IMR-90 (cell line): ENCODE measurements at regions not wholly inside any gene's neighbourhood (a gene's known extent, or its start where the extent isn't known, plus 50 kb on each side); places are given as distances from the start of the nearest gene placed in this dataset.

Experiments used
- ATAC-seq: fragments of 200-7000 bp; cut with Tn5 transposase; 2 replicates; pipeline ENCODE4 v1.9.1; 2020; ENCODE audit warnings: low read depth, mild to moderate bottlenecking, moderate library complexity
- BruUV-seq: library from RNA; stranded (reverse); fragments of 400-500 nt; replicated peaks from 2 replicates; lab custom pipeline; 2021; lab: Mats Ljungman, UMichigan
- CTCF ChIA-PET: fragments of 300-600 bp; formaldehyde crosslinking; extraction: SDS; loops from one replicate; lab custom pipeline; 2021; ENCODE audit warnings: antibody characterized with exemption; lab: Yijun Ruan, JAX
- POLR2A ChIA-PET: fragments of 300-600 bp; sonication (Branson Sonifier 250); formaldehyde crosslinking; loops from one replicate; lab custom pipeline; 2022; ENCODE audit warnings: antibody characterized with exemption; ENCODE audit not compliant: unreplicated experiment; lab: Charles Lee
- DNase-seq: peaks from one replicate; pipeline ENCODE4 v3.0.0; 2013
- H2AFZ ChIP-seq: replicated peaks from 2 replicates; pipeline ENCODE3; 2013; ENCODE audit warnings: low read length, mild to moderate bottlenecking; ENCODE audit not compliant: poor library complexity
- H2AK5ac ChIP-seq: 2 replicates; pipeline ENCODE4 v1.6.1; 2013; ENCODE audit warnings: low read depth, low read length, inconsistent platforms
- H2AK9ac ChIP-seq: replicated peaks from 2 replicates; pipeline ENCODE3; 2013; ENCODE audit warnings: mild to moderate bottlenecking, low read depth, low read length, moderate library complexity; ENCODE audit not compliant: poor library complexity
- H2BK120ac ChIP-seq: 2 replicates; pipeline ENCODE4 v1.6.1; 2013; ENCODE audit warnings: low read depth, low read length, inconsistent platforms
- H2BK15ac ChIP-seq: 3 replicates; pipeline ENCODE4 v1.6.1; 2013; ENCODE audit warnings: low read depth, low read length, inconsistent platforms
- H2BK20ac ChIP-seq: 2 replicates; pipeline ENCODE4 v1.6.1; 2013; ENCODE audit warnings: low read depth, mild to moderate bottlenecking, inconsistent platforms, low read length, moderate library complexity
- H2BK5ac ChIP-seq: 2 replicates; pipeline ENCODE4 v1.6.1; 2013; ENCODE audit warnings: mild to moderate bottlenecking, low read depth, low read length, inconsistent platforms; ENCODE audit not compliant: poor library complexity, severe bottlenecking
- H3K14ac ChIP-seq: replicated peaks from 2 replicates; pipeline ENCODE4 v1.6.1; 2013; ENCODE audit warnings: low read depth, low read length, inconsistent platforms
- H3K18ac ChIP-seq: 2 replicates; pipeline ENCODE4 v1.6.1; 2013; ENCODE audit warnings: low read depth, low read length, control low read depth
- H3K23ac ChIP-seq: 2 replicates; pipeline ENCODE4 v1.6.1; 2013; ENCODE audit warnings: low read depth, low read length, inconsistent platforms
- H3K27ac ChIP-seq: 2 replicates; pipeline ENCODE4 v1.5.1; 2013; ENCODE audit warnings: mild to moderate bottlenecking, control low read depth, low read length; ENCODE audit not compliant: insufficient read depth
- H3K27me3 ChIP-seq: 2 replicates; pipeline ENCODE4 v1.6.1; 2013; ENCODE audit warnings: low read length; ENCODE audit not compliant: control insufficient read depth, insufficient read depth
- H3K36me3 ChIP-seq: 2 replicates; pipeline ENCODE4 v1.6.1; 2013; ENCODE audit warnings: low read length, mixed read lengths; ENCODE audit not compliant: control insufficient read depth, insufficient read depth
- H3K4ac ChIP-seq: 2 replicates; pipeline ENCODE4 v1.6.1; 2013; ENCODE audit warnings: low read depth, low read length, inconsistent platforms
- H3K4me1 ChIP-seq: 2 replicates; pipeline ENCODE4 v1.6.1; 2013; ENCODE audit warnings: low read length, mixed read lengths; ENCODE audit not compliant: control insufficient read depth, insufficient read depth
- H3K4me2 ChIP-seq: 2 replicates; pipeline ENCODE4 v1.6.1; 2013; ENCODE audit warnings: low read depth, mild to moderate bottlenecking, control low read depth, low read length, moderate library complexity
- H3K4me3 ChIP-seq: 2 replicates; pipeline ENCODE4 v1.5.1; 2013; ENCODE audit warnings: low read depth, mild to moderate bottlenecking, control low read depth, low read length, moderate library complexity; ENCODE audit not compliant: insufficient read depth
- H3K56ac ChIP-seq: 2 replicates; pipeline ENCODE4 v1.6.1; 2013; ENCODE audit warnings: low read length, inconsistent platforms; ENCODE audit not compliant: insufficient read depth; ENCODE audit errors: extremely low read depth
- H3K79me1 ChIP-seq, 2 experiments: 2 replicates each; pipeline ENCODE4 v1.6.1; 2013; ENCODE audit warnings: low read length in 2 of 2, inconsistent platforms in 1 of 2, low read depth in 1 of 2
- H3K9ac ChIP-seq: 2 replicates; pipeline ENCODE4 v1.6.1; 2013; ENCODE audit warnings: low read depth, low read length, control low read depth
- H3K9me1 ChIP-seq: 2 replicates; pipeline ENCODE4 v1.6.1; 2013; ENCODE audit warnings: low read length, inconsistent platforms; ENCODE audit not compliant: insufficient read depth
- H3K9me3 ChIP-seq: 2 replicates; pipeline ENCODE4 v1.6.1; 2013; ENCODE audit warnings: low read length; ENCODE audit not compliant: control insufficient read depth, insufficient read depth
- H4K20me1 ChIP-seq: 2 replicates; pipeline ENCODE4 v1.6.1; 2013; ENCODE audit warnings: low read length, inconsistent platforms; ENCODE audit not compliant: insufficient read depth
- H4K5ac ChIP-seq: 2 replicates; pipeline ENCODE4 v1.6.1; 2013; ENCODE audit warnings: mild to moderate bottlenecking, low read depth, low read length, control low read depth
- H4K8ac ChIP-seq, 2 experiments: 2 replicates each; pipeline ENCODE4 v1.6.1; 2013; ENCODE audit warnings: low read depth in 2 of 2, low read length in 2 of 2, control low read depth in 1 of 2, inconsistent platforms in 1 of 2
- H4K91ac ChIP-seq: 2 replicates; pipeline ENCODE4 v1.6.1; 2013; ENCODE audit warnings: low read depth, low read length, inconsistent platforms; ENCODE audit not compliant: insufficient read depth
- BHLHE40 ChIP-seq: fragments of 150-350 bp; IDR thresholded peaks from 2 replicates; pipeline ENCODE4 v1.6.1; 2016; ENCODE audit warnings: mild to moderate bottlenecking, low read depth, low read length
- FOS ChIP-seq: fragments of 150-350 bp; IDR thresholded peaks from 2 replicates; pipeline ENCODE4 v1.6.1; 2016; ENCODE audit warnings: low read depth, low read length
- MAFK ChIP-seq: IDR thresholded peaks from 2 replicates; pipeline ENCODE4 v1.6.1; 2012; ENCODE audit warnings: low read depth, low read length, improper control_type of control experiment
- MAZ ChIP-seq: IDR thresholded peaks from 2 replicates; pipeline ENCODE4 v1.6.1; 2012; ENCODE audit warnings: low read depth, mild to moderate bottlenecking, low read length, improper control_type of control experiment, moderate library complexity, borderline replicate concordance
- MXI1 ChIP-seq: IDR thresholded peaks from 2 replicates; pipeline ENCODE4 v1.6.1; 2012; ENCODE audit warnings: low read depth, mild to moderate bottlenecking, low read length, moderate library complexity, borderline replicate concordance
- NFE2L2 ChIP-seq: fragments of 150-350 bp; IDR thresholded peaks from 2 replicates; pipeline ENCODE4 v1.6.1; 2016; ENCODE audit warnings: low read depth, mild to moderate bottlenecking, low read length
- POLR2A ChIP-seq: IDR thresholded peaks from 2 replicates; pipeline ENCODE4 v1.6.1; 2012; ENCODE audit warnings: mild to moderate bottlenecking, low read depth, low read length
- RAD21 ChIP-seq: IDR thresholded peaks from 2 replicates; pipeline ENCODE4 v1.6.1; 2012; ENCODE audit warnings: low read length, improper control_type of control experiment
- RCOR1 ChIP-seq: IDR thresholded peaks from 2 replicates; pipeline ENCODE4 v1.6.1; 2012; ENCODE audit warnings: mild to moderate bottlenecking, low read length, improper control_type of control experiment; ENCODE audit not compliant: insufficient replicate concordance
- RFX5 ChIP-seq: IDR thresholded peaks from 2 replicates; pipeline ENCODE4 v1.8.0; 2012; ENCODE audit warnings: low read depth, mild to moderate bottlenecking, low read length, moderate library complexity
- SMC3 ChIP-seq: fragments of 150-350 bp; IDR thresholded peaks from 2 replicates; pipeline ENCODE4 v1.6.1; 2016; ENCODE audit warnings: low read depth, mild to moderate bottlenecking, antibody characterized with exemption, low read length, moderate library complexity
- USF2 ChIP-seq: fragments of 150-350 bp; IDR thresholded peaks from 2 replicates; pipeline ENCODE4 v1.6.1; 2017; ENCODE audit warnings: mild to moderate bottlenecking, antibody characterized with exemption, low read length, low read depth
- WGBS, 2 experiments: methylation state at CpG; one replicate each; pipeline versions ENCODE4 v1.1.5 to v1.1.7; 2013; ENCODE audit warnings: missing lambda C conversion rate in 2 of 2; ENCODE audit not compliant: insufficient read length in 1 of 2; ENCODE audit errors: extremely low coverage in 2 of 2; 5-methylcytosine and 5-hydroxymethylcytosine counted together
- dilution Hi-C: fragments of 300-500 bp; cut with HindIII; formaldehyde crosslinking; loops from one replicate; pipeline ENCODE4 v1.14.3; 2018; ENCODE audit warnings: low sequenced_read_pairs; ENCODE audit not compliant: unreplicated experiment
- in situ Hi-C: fragments of 300-500 bp; cut with MboI; formaldehyde crosslinking; loops from 3 replicates; pipeline ENCODE4 v1.14.3; 2019; ENCODE audit warnings: low sequenced_read_pairs, inconsistent platforms, mixed read lengths
- intact Hi-C: fragments of 100-400 bp; cut with micrococcal nuclease; formaldehyde crosslinking; loops from 2 replicates; pipeline ENCODE4 v1.10.0; 2022
- TF ChIP-seq, protein P1 (sequence below): conservative IDR thresholded peaks from 2 replicates; pipeline ENCODE4 v1.5.1; 2012; ENCODE audit warnings: mild to moderate bottlenecking, low read depth, low read length, improper control_type of control experiment
- TF ChIP-seq, protein P2 (sequence below): fragments of 150-350 bp; IDR thresholded peaks from 2 replicates; pipeline ENCODE4 v1.6.1; 2016; ENCODE audit warnings: low read depth, mild to moderate bottlenecking, low read length, moderate library complexity, borderline replicate concordance

GRCh38 chr1:168897249-168897648 lies 168.2 kb upstream of the DPT start:
- dilution Hi-C loops (no loop called here), in situ Hi-C loops (no loop called here), intact Hi-C loops (no loop called here)
- H3K4me3 ChIP-seq = no peak overlapping the region
- BruUV-seq = no TSS peak
- 50% methylated on average over 1 of the region's 2 CpGs; no CpG with 5 or more reads in 1 of the 2 experiments for WGBS, 2 experiments
- CTCF ChIA-PET = no interaction called here
- no peak overlapping the region for H3K4ac ChIP-seq
- no peak overlapping the region for H4K91ac ChIP-seq
- no peaks in the 10 kb centered on the region for H3K27me3 ChIP-seq
- no peak overlapping the region for H2BK20ac ChIP-seq
- no peak overlapping the region for H3K9ac ChIP-seq
- H3K4me1 ChIP-seq = no peaks in the 10 kb centered on the region
- H2BK5ac ChIP-seq = no peak overlapping the region
- no peak overlapping the region for H4K5ac ChIP-seq
- POLR2A ChIA-PET = no interaction called here
- H3K4me2 ChIP-seq = no peak overlapping the region
- H3K14ac ChIP-seq = no peak overlapping the region
- no peak overlapping the region for H2BK15ac ChIP-seq
- H2AK5ac ChIP-seq = no peak overlapping the region
- H2AK9ac ChIP-seq = no peak overlapping the region
- no peaks in the 10 kb centered on the region for H4K20me1 ChIP-seq
- no peaks in the 10 kb centered on the region for H3K9me1 ChIP-seq
- no peak overlapping the region for H3K23ac ChIP-seq
- H3K9me3 ChIP-seq = no peaks in the 10 kb centered on the region
- no peak overlapping the region for H3K56ac ChIP-seq
- H3K18ac ChIP-seq = no peak overlapping the region
- no peak overlapping the region for H2AFZ ChIP-seq
- TF ChIP-seq SMC3 (no peak), RFX5 (no peak), USF2 (no peak), FOS (no peak), MAZ (no peak), BHLHE40 (no peak), MAFK (no peak), RAD21 (no peak), NFE2L2 (no peak), RCOR1 (no peak), POLR2A (no peak), MXI1 (no peak)
- TF ChIP-seq, protein P1, sequence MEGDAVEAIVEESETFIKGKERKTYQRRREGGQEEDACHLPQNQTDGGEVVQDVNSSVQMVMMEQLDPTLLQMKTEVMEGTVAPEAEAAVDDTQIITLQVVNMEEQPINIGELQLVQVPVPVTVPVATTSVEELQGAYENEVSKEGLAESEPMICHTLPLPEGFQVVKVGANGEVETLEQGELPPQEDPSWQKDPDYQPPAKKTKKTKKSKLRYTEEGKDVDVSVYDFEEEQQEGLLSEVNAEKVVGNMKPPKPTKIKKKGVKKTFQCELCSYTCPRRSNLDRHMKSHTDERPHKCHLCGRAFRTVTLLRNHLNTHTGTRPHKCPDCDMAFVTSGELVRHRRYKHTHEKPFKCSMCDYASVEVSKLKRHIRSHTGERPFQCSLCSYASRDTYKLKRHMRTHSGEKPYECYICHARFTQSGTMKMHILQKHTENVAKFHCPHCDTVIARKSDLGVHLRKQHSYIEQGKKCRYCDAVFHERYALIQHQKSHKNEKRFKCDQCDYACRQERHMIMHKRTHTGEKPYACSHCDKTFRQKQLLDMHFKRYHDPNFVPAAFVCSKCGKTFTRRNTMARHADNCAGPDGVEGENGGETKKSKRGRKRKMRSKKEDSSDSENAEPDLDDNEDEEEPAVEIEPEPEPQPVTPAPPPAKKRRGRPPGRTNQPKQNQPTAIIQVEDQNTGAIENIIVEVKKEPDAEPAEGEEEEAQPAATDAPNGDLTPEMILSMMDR = no peak
- TF ChIP-seq, protein P2, sequence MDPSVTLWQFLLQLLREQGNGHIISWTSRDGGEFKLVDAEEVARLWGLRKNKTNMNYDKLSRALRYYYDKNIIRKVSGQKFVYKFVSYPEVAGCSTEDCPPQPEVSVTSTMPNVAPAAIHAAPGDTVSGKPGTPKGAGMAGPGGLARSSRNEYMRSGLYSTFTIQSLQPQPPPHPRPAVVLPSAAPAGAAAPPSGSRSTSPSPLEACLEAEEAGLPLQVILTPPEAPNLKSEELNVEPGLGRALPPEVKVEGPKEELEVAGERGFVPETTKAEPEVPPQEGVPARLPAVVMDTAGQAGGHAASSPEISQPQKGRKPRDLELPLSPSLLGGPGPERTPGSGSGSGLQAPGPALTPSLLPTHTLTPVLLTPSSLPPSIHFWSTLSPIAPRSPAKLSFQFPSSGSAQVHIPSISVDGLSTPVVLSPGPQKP = no peak
- H3K36me3 ChIP-seq = no peaks in the 10 kb centered on the region
- no peak overlapping the region for H4K8ac ChIP-seq
- no peak overlapping the region for H2BK120ac ChIP-seq
- DNase-seq (no peak), ATAC-seq (no peak)
- no peak overlapping the region for H3K27ac ChIP-seq
- no peaks in the 10 kb centered on the region for H3K79me1 ChIP-seq
